HT1080 (cell line): ENCODE measurements at regions not wholly inside any gene's neighbourhood (a gene's known extent, or its start where the extent isn't known, plus 50 kb on each side); places are given as distances from the start of the nearest gene placed in this dataset.

ENCODE experiments used
- DNase-seq: peaks from one replicate; pipeline ENCODE4 v3.0.0-alpha.2; 2015; ENCODE audit warnings: low read depth

DNA sequence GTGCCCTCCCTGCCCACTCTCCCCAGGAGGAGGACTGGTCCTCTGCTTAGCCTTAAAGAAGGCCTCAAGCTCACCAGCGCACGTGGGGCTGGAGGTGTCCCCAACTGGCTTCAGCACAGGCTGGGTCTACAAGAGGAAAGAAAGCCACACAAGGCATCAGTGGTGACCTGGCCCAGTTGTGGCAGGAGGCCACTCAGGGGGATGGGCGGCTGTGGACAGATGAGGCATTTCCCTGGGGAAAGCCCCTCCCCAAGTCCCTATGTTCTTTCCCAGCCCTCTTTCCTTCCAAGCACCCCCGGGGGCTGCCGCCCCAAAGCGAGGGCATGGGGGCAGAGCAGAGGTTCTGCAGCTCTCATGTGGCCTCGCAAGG lies 155.2 kb upstream of the TLE3 start:
- no peak for DNase-seq

- no peak for DNase-seq
These were observed 154.6 kb upstream of the TLE3 start for GRCh38 chr15:70252056-70252950.

GRCh38 chr15:70251246-70251990 lies 153.7 kb upstream of the TLE3 start:
- no peak for DNase-seq

DNA sequence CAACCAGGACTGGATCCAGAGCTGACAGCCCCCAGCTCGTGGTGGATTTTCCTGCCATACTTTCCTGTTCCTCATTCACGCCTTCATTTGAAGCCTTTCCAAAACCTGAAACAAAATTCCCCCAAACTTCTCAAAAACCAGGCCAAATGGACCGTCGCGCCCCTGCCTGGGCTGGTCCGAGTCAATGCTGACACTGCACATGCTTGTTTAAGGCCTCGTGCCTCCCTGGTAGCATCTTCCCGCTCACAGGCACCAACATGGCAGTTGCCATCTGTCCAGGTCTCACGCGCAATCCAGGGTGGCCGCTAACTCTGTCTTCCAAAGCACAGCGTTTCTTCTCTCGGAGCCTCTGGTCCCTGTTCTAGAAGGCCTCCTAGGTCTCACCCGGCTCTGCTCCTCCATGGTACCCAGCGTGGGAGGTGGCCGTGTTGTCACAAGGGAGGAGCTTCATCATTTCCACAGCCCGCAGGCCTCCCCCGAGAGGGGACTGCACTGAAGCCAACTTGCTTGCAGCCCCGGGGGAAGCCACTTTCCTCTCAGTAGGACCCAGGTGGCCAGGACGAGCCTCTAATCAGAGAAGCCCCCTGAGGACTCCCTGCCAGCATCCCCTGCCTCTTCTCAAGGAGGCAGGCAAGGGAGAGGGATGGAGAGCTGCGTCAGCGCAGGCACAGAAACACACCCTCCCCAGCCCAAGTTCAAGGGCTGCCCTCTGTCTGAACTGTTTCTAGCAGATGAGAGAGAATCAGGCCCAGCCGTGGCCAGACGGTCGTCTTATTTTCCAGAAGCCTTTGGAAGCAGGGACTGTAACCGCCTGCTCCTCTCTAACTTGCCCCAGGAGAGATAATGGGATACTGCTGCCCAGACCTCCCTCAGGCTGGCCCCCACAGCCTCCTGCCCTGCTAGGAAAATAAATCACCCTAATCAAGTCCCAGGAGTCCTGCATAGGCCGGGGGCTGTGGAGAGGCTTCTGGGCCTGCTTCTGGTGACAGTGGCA lies 152.8 kb upstream of the TLE3 start:
- DNase-seq, result no peak

DNA sequence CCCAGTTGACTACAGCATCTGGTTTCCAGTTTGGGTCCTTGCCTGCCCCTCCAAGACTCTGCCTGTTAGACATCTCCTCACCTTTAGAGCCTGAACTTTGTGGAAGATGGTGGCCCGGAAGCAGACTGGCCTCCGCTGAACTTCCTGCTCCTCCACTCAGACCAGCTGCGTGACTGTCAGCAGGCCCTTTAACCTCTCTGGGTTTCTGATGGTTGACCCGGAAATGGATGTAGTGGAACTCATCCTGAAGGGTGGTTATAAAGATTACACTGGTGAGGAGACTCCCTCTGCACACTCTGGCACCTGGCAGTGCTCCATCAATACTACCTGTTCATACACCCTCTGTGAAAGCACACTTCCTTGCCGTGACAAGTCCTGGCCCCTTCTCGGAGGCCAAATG lies 151.9 kb upstream of the TLE3 start:
- no peak for DNase-seq

DNA sequence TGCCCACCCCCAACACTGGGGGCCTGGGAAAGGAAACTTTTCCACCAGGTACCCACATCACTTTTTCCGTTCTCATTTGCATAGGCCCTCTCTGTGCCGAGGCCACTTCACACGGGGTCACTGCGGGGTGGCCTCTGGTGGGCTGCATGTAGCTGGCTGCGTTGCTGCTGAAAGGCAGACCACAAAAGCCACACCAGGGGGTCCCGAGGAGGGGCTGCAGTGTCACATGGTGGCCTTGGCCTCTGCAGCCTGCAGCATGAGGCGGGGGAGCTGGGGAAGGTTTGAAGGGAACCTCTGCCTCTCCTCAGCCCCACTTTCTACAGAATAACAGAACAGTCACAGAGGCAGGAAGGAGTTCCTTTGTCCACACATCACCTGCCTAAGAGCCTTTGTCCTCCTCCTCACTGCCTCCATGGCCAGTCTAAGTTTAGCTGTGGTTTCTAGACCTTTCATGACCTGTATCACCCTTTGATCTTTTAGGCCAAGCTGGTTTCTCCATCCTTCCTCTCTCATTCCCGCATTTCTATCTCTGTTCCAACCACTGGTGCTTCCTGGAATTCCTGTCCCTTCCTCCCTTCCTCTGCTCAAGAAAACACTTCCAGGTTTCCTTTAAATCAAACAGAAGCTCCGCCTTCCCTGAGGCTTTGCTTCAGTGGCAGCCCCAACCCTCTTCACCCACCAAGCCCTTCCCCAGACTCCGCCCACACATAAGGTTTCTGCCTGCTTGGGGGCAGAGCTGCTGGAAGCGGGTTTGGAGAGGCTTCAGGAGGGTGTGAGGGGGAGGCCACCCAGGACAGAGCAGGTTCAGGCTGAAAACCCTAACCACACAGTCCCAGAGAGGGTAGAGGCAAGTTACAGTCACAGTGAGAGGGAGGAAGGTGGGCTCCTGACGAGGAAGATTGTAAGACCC lies 150.7 kb upstream of the TLE3 start:
- DNase-seq, result no peak

DNA sequence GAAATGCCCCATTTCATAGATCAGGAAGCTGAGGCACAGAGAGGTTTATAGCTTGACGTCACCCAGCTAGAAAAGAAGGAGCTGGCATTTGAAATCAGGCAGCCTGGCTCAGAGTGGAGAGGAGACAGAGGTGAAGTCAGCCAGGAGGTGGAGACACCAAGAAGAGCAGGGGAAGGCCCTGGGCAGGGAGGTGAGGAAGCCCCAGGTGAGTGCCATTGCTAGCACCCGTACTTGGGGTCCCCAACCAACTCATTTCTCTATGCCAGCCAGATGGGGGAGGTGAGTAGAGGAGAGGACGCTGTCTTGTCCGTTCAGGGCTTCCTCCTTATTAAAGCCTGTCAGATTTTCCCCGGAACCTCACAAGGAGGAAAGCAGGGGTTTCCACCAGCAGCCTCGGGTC lies 149.6 kb upstream of the TLE3 start:
- DNase-seq, result no peak

GRCh38 chr15:70246623-70247220 lies 149.0 kb upstream of the TLE3 start:
- DNase-seq, result no peak

DNA sequence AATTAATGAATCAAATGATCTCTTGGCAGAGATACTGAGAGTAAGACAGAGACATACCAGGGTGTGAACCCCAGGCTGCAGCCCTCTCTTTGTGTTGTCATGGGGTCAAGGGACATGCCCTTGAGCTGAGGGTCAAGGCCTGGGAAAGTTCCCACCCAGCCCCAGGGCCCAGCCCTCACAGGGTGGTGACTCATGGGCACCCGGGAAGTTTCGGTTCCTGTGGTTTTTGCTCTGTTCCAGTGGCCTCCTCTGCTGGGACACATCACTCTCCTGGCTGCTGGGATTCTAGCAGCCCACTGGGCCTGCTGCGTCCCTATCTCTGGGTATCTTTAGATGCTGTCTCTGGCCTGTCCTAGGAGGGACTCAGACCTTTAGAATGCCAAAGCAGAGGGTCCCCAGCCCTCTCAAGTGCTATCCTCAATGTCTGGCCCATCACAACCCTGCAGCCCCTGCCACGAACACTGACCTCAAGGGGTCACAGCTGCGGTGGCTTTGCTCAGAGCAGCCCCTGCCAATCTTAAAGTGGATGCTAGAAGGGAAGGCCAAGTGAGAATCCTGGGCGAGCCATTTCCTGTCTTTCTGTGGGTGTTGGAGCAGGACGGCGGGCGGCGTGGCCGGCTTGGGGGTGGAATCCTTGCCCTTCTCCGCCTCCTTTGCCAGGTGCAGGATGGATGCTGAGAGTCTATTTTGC lies 148.4 kb upstream of the TLE3 start:
- peak; percentile 58 for DNase-seq

GRCh38 chr15:70244978-70245542 lies 147.3 kb upstream of the TLE3 start:
- DNase-seq, result no peak

GRCh38 chr15:70243686-70244540 lies 146.2 kb upstream of the TLE3 start:
- DNase-seq, result no peak

DNA sequence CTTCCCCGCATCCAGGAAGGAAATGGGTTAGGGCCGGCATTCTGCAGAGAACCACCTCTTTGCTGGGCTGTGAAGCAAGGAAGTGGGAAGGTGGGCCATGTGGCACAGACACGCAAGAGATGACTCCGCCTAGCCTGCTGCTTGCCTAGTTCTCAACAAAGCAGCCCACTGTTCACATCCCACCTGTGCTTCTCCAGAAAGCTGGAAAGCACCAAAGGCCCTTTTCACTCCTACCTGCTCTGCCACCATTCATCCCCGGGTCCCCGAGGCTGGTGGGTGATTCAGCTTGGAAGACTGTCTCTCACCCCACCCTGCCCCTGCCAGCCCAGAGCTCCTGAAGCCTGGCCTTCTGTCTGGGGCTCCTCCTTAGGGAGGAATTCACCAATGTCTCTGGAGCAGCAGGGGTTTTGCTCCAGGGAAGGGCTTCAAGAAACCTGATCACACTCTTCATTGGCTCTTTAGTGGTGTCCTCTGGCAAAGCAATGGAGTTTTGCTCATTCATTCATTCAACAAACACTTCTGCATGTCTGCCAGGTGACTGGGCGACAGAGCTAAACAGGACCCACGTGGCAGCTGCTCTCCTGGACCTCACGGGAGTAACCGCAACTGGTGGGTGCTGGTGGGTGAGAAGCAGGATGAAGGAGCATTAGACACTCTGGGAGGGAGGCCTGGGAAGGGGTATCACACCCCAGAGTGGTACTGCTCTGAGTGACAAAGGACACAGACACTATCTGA lies 145.4 kb upstream of the TLE3 start:
- no peak for DNase-seq

- no peak for DNase-seq
These were observed 144.0 kb upstream of the TLE3 start for GRCh38 chr15:70241561-70242320.

- no peak for DNase-seq
These were observed 143.2 kb upstream of the TLE3 start for GRCh38 chr15:70240820-70241430.

DNA sequence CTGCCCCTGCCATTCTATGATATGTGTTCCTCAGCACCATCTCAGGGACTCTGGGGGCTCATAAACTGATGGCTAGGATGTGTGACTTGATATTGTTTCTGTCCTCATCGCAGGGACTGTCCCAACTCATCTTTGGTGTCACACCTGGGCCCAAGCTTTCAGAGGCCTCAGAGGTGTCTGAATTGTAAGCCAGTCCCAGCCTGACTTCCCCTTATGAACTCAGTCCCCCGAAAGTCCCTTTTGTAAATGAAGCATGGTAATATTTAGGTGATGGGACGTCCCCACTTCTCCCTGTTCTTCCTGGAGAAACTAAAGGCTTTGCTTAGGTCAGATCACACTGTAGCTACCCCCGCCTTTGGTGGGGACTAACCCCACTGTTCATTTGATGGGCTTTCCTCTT lies 142.4 kb upstream of the TLE3 start:
- DNase-seq, result no peak

- no peak for DNase-seq
These were observed 141.2 kb upstream of the TLE3 start for GRCh38 chr15:70238917-70239316.
